ENCODE measurements at regions not wholly inside any gene's neighbourhood (a gene's known extent, or its start where the extent isn't known, plus 50 kb on each side); places are given as distances from the start of the nearest gene placed in this dataset.

DNA sequence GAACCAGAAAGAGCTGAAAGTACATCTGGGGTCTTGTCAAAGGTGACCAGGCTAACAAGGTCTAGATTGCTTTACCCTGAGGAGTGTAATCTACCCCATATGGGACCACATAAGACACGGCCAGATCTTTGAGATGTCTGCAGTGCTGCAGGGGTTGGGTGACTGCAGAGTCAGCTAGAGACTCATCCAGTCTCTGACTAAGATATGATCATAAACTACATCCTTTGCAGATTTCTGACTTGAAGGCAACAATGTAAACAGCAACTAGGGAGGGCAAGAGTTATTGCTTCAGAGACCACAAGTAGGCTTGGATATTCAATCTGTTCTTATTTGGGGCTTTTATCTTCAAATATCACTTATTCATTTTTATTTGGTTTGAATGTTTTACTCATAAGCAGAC, 1080.5 kb upstream of the FOXG1 start:
- no peak for TF ChIP-seq YY1 (IDR thresholded peaks at IDR 0.05; ENCODE audit: low read depth)
- TF ChIP-seq, protein P1, sequence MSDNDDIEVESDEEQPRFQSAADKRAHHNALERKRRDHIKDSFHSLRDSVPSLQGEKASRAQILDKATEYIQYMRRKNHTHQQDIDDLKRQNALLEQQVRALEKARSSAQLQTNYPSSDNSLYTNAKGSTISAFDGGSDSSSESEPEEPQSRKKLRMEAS (IDR thresholded peaks at IDR 0.05), result no peak
- TF ChIP-seq RAD21 (IDR thresholded peaks at IDR 0.05; ENCODE audit: low read depth), result no peak
- no peak for TF ChIP-seq NFIC (IDR thresholded peaks at IDR 0.05)
- TF ChIP-seq TAF1 (IDR thresholded peaks at IDR 0.05; ENCODE audit: low read depth), result no peak
- TF ChIP-seq ZBTB7A (IDR thresholded peaks at IDR 0.05; ENCODE audit: low read depth), result no peak
- TF ChIP-seq EGR1 (IDR thresholded peaks at IDR 0.05), result no peak
- TF ChIP-seq, protein P2, sequence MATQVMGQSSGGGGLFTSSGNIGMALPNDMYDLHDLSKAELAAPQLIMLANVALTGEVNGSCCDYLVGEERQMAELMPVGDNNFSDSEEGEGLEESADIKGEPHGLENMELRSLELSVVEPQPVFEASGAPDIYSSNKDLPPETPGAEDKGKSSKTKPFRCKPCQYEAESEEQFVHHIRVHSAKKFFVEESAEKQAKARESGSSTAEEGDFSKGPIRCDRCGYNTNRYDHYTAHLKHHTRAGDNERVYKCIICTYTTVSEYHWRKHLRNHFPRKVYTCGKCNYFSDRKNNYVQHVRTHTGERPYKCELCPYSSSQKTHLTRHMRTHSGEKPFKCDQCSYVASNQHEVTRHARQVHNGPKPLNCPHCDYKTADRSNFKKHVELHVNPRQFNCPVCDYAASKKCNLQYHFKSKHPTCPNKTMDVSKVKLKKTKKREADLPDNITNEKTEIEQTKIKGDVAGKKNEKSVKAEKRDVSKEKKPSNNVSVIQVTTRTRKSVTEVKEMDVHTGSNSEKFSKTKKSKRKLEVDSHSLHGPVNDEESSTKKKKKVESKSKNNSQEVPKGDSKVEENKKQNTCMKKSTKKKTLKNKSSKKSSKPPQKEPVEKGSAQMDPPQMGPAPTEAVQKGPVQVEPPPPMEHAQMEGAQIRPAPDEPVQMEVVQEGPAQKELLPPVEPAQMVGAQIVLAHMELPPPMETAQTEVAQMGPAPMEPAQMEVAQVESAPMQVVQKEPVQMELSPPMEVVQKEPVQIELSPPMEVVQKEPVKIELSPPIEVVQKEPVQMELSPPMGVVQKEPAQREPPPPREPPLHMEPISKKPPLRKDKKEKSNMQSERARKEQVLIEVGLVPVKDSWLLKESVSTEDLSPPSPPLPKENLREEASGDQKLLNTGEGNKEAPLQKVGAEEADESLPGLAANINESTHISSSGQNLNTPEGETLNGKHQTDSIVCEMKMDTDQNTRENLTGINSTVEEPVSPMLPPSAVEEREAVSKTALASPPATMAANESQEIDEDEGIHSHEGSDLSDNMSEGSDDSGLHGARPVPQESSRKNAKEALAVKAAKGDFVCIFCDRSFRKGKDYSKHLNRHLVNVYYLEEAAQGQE (IDR thresholded peaks at IDR 0.05; ENCODE audit: low read depth), result no peak
- TF ChIP-seq TCF12 (IDR thresholded peaks at IDR 0.05; ENCODE audit: low read depth), result no peak

DNA sequence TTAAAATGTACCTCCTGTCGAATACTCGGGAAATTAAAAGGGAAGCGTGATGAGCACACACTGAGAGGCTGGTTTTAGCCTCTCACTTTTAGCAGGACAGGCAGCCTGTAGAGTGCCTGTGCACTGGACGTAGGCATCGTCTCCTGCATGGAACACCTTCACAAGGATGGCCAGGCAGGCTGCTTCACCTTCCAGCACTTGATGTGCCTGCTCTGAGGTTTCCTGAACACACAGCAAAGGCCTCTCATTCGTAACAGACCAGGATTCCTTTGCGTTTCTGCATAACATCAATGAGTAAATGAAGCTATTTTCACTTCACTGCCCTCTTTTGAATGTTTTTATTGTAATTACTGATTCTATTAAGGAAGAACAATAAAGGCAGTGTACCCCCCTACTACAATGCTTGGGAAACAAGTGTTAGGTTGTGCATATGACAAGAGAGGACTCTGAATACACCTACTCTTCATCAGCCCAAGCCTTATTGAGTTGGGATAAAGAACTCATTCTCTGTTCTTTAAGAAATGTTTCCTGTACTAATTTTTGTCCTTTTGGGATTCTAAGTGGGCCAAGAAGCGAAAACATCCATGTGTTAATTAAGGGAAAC, 1077.6 kb upstream of the FOXG1 start:
- TF ChIP-seq, protein P3, sequence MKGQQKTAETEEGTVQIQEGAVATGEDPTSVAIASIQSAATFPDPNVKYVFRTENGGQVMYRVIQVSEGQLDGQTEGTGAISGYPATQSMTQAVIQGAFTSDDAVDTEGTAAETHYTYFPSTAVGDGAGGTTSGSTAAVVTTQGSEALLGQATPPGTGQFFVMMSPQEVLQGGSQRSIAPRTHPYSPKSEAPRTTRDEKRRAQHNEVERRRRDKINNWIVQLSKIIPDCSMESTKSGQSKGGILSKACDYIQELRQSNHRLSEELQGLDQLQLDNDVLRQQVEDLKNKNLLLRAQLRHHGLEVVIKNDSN (IDR thresholded peaks at IDR 0.05), result no peak
- TF ChIP-seq TAF1 (IDR thresholded peaks at IDR 0.05; ENCODE audit: low read depth), result no peak
- no peak for TF ChIP-seq EGR1 (IDR thresholded peaks at IDR 0.05)
- no peak for TF ChIP-seq EP300 (IDR thresholded peaks at IDR 0.05; ENCODE audit: borderline replicate concordance)
- TF ChIP-seq RAD21 (IDR thresholded peaks at IDR 0.05; ENCODE audit: low read depth), result no peak
- TF ChIP-seq, protein P1 (IDR thresholded peaks at IDR 0.05), result no peak
- TF ChIP-seq, protein P2 (IDR thresholded peaks at IDR 0.05; ENCODE audit: low read depth), result no peak
- TF ChIP-seq CEBPB (IDR thresholded peaks at IDR 0.05), result no peak
- TF ChIP-seq YY1 (IDR thresholded peaks at IDR 0.05; ENCODE audit: low read depth), result no peak

DNA sequence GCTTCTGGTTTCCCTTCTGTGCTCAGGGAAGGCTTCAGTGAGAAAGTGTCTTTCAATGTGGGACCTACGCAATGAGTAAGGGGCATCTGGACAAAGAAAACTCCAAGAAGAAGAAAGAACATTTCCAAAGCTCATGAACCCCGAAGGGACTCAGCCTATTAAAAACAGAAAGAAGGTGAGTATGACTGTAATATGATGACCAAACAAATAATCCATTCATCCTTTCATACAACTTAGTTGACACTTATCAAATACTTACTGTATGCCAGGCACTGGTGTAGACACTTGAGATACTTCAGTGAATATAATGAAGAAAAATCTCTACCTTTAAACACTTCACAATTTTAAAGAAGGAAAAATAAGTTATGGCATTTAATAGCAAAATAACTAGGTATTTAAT, 1054.2 kb upstream of the FOXG1 start:
- no peak for TF ChIP-seq TCF12 (IDR thresholded peaks at IDR 0.05; ENCODE audit: low read depth)
- TF ChIP-seq, protein P1 (IDR thresholded peaks at IDR 0.05), result no peak
- TF ChIP-seq, protein P3 (IDR thresholded peaks at IDR 0.05), result no peak
- TF ChIP-seq FOXM1 (IDR thresholded peaks at IDR 0.05; ENCODE audit: borderline replicate concordance, low read depth), result no peak
- no peak for TF ChIP-seq EP300 (IDR thresholded peaks at IDR 0.05; ENCODE audit: borderline replicate concordance)
- TF ChIP-seq, protein P2 (IDR thresholded peaks at IDR 0.05; ENCODE audit: low read depth), result no peak
- no peak for TF ChIP-seq NFIC (IDR thresholded peaks at IDR 0.05)
- TF ChIP-seq RAD21 (IDR thresholded peaks at IDR 0.05; ENCODE audit: low read depth), result no peak
- no peak for TF ChIP-seq ZBTB7A (IDR thresholded peaks at IDR 0.05; ENCODE audit: low read depth)
- no peak for TF ChIP-seq YY1 (IDR thresholded peaks at IDR 0.05; ENCODE audit: low read depth)
- no peak for TF ChIP-seq CREB1 (IDR thresholded peaks at IDR 0.05; ENCODE audit: low read depth)

DNA sequence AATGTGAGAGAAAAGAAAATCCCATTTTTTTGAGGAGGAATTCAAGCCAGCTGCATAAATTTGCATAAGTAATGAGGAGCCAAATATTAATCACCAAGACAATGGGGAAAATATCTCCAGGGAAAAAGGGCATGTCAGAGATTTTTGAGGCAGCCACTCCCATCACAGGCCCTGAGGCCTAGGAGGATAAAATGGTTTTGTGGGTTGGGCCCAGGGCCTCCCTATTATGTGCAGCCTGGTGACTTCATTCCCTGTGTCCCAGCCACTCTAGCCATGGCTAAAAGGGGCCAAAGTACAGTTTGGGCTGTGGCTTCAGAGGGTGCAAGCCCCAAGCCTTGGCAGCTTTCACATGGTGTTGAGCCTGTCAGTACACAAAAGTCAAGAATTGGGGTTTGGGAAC, 1051.0 kb upstream of the FOXG1 start:
- TF ChIP-seq, protein P1 (IDR thresholded peaks at IDR 0.05), result no peak
- TF ChIP-seq YY1 (IDR thresholded peaks at IDR 0.05; ENCODE audit: low read depth) (no peak), TEAD4 (IDR thresholded peaks at IDR 0.05) (no peak), RAD21 (IDR thresholded peaks at IDR 0.05; ENCODE audit: low read depth) (no peak), EP300 (IDR thresholded peaks at IDR 0.05; ENCODE audit: borderline replicate concordance) (no peak), NFIC (IDR thresholded peaks at IDR 0.05) (no peak), TAF1 (IDR thresholded peaks at IDR 0.05; ENCODE audit: low read depth) (no peak), CEBPB (IDR thresholded peaks at IDR 0.05) (no peak), EGR1 (IDR thresholded peaks at IDR 0.05) (no peak), ZBTB7A (IDR thresholded peaks at IDR 0.05; ENCODE audit: low read depth) (no peak), TCF12 (IDR thresholded peaks at IDR 0.05; ENCODE audit: low read depth) (no peak), CREB1 (IDR thresholded peaks at IDR 0.05; ENCODE audit: low read depth) (no peak), FOXM1 (IDR thresholded peaks at IDR 0.05; ENCODE audit: borderline replicate concordance, low read depth) (no peak)
- TF ChIP-seq, protein P2 (IDR thresholded peaks at IDR 0.05; ENCODE audit: low read depth), result no peak
- TF ChIP-seq, protein P3 (IDR thresholded peaks at IDR 0.05), result no peak
